GM03348 (cell line): ENCODE measurements at regions not wholly inside any gene's neighbourhood (a gene's known extent, or its start where the extent isn't known, plus 50 kb on each side); places are given as distances from the start of the nearest gene placed in this dataset.
A peak's percentile ranks its signal among the peaks of the same experiment; 100 is the strongest.
"Not testable (repeated sequence)": the region's sequence is repeated elsewhere in the genome, so short reads cannot be mapped to it uniquely, and the experiment has no call there.

ENCODE experiments used
- DNase-seq: peaks from one replicate; pipeline ENCODE4 v3.0.0; 2012; ENCODE audit warnings: low spot score

- DNase-seq = no peak
Measured at GRCh38 chr2:7377916-7378569, 460.8 kb downstream of the RNF144A start.

GRCh38 chr2:7378591-7378990 is 461.4 kb downstream of the RNF144A start:
- DNase-seq = no peak

GRCh38 chr2:7379799-7380198 is 462.6 kb downstream of the RNF144A start:
- no peak for DNase-seq

- no peak for DNase-seq
Measured at GRCh38 chr2:7384773-7385349, 467.6 kb downstream of the RNF144A start.

GRCh38 chr2:7390311-7390710 is 473.1 kb downstream of the RNF144A start:
- not testable (repeated sequence) for DNase-seq

- DNase-seq = no peak
Measured at GRCh38 chr2:7392076-7392787, 475.0 kb downstream of the RNF144A start.

- DNase-seq = no peak
Measured at GRCh38 chr2:7394195-7394594, 477.0 kb downstream of the RNF144A start.

- no peak for DNase-seq
Measured at GRCh38 chr2:7400628-7401027, 483.4 kb downstream of the RNF144A start.

GRCh38 chr2:7403092-7403775 is 486.0 kb downstream of the RNF144A start:
- DNase-seq = no peak

GRCh38 chr2:7405861-7406715 is 488.9 kb downstream of the RNF144A start:
- peak; percentile 47 for DNase-seq

- no peak for DNase-seq
Measured at GRCh38 chr2:7407001-7407400, 489.8 kb downstream of the RNF144A start.

GRCh38 chr2:7407906-7408680 is 490.9 kb downstream of the RNF144A start:
- DNase-seq = no peak

- DNase-seq = no peak
Measured at GRCh38 chr2:7411691-7412090, 494.5 kb downstream of the RNF144A start.

GRCh38 chr2:7417845-7418742 is 500.9 kb downstream of the RNF144A start:
- DNase-seq = peak; percentile 36

- DNase-seq = no peak
Measured at GRCh38 chr2:7419186-7419585, 502.0 kb downstream of the RNF144A start.

GRCh38 chr2:7419814-7420311 is 502.7 kb downstream of the RNF144A start:
- DNase-seq = no peak

- no peak for DNase-seq
Measured at GRCh38 chr2:7420530-7420929, 503.3 kb downstream of the RNF144A start.

- DNase-seq = no peak
Measured at GRCh38 chr2:7424481-7424880, 507.3 kb downstream of the RNF144A start.

- peak; percentile 73 for DNase-seq
Measured at GRCh38 chr2:7427293-7428060, 510.3 kb downstream of the RNF144A start.
